GM20000 (cell line): ENCODE measurements at regions not wholly inside any gene's neighbourhood (a gene's known extent, or its start where the extent isn't known, plus 50 kb on each side); places are given as distances from the start of the nearest gene placed in this dataset.
"Not testable (repeated sequence)": the region's sequence is repeated elsewhere in the genome, so short reads cannot be mapped to it uniquely, and the experiment has no call there.

Experiments
- DNase-seq: peaks from one replicate; pipeline ENCODE4 v3.0.0; 2012; ENCODE audit warnings: low spot score
- TF ChIP-seq, protein P1 (sequence below): IDR thresholded peaks from 2 replicates; pipeline ENCODE4 v1.5.1; 2012; ENCODE audit warnings: mild to moderate bottlenecking, control low read depth; ENCODE audit errors: extremely low read depth, missing control alignments

DNA sequence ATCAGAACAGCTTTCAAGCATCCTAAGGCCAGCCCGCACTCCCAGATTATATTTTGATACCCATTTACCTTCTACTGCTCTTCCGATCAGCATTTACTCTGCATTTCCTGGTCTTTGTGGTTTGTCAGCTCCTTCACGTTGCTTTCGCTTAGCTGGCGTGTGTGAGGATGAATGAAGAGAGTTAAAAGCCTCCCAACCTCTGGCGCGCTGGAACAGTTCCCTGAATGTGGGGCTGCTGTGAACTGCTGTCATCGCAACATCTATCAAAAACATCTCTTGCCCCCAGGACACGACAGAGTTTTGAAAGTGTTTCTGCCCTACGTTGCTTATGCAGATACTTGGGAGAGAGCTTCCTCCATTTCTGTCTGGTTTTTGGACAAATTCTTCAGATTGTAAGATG is 129.2 kb downstream of the KCNA5 start:
- TF ChIP-seq, protein P1, sequence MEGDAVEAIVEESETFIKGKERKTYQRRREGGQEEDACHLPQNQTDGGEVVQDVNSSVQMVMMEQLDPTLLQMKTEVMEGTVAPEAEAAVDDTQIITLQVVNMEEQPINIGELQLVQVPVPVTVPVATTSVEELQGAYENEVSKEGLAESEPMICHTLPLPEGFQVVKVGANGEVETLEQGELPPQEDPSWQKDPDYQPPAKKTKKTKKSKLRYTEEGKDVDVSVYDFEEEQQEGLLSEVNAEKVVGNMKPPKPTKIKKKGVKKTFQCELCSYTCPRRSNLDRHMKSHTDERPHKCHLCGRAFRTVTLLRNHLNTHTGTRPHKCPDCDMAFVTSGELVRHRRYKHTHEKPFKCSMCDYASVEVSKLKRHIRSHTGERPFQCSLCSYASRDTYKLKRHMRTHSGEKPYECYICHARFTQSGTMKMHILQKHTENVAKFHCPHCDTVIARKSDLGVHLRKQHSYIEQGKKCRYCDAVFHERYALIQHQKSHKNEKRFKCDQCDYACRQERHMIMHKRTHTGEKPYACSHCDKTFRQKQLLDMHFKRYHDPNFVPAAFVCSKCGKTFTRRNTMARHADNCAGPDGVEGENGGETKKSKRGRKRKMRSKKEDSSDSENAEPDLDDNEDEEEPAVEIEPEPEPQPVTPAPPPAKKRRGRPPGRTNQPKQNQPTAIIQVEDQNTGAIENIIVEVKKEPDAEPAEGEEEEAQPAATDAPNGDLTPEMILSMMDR = no peak
- no peak for DNase-seq

DNA sequence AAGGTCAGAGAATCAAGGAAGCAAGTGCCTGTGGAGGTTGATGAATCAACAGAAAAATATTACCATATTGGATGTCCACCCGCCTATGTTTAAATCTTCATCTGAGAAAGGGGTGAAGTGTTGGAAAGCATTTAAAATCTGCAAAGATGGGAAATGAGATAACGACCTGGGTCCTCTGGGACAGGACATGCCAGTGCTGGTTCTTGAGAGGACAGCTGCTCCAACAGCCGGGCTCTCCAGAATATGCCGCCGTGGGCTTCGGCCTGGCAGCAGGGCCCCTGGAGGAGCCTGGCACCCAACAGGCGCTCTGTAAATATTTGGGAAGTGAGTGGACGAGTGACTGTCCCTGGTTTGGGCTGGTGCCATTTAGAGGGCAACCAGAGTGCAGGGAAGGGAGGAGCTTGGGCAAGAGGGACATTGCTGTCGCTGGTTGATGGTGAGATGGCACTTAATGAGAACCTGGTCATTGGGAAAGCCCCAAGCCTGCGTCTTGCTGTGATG is 129.9 kb downstream of the KCNA5 start:
- no peak for DNase-seq

DNA sequence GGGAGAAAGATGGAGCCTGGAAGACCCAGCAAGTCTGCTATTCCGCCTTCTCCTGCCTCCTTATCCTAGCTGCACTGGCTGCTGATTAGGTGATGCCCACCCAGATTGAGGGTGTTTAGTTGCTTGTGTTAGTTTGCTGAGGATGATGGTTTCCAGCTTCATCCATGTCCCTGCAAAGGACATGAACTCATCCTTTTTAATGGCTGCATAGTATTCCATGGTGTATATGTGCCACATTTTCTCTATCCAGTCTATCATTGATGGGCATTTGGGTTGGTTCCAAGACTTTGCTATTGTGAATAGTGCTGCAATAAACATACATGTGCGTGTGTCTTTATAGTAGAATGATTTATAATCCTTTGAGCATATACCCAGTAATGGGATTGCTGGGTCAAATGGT is 131.7 kb downstream of the KCNA5 start:
- not testable (repeated sequence) for DNase-seq

More for the DNA sequence above, 129.9 kb downstream of the KCNA5 start:
- TF ChIP-seq, protein P1 = no peak

DNA sequence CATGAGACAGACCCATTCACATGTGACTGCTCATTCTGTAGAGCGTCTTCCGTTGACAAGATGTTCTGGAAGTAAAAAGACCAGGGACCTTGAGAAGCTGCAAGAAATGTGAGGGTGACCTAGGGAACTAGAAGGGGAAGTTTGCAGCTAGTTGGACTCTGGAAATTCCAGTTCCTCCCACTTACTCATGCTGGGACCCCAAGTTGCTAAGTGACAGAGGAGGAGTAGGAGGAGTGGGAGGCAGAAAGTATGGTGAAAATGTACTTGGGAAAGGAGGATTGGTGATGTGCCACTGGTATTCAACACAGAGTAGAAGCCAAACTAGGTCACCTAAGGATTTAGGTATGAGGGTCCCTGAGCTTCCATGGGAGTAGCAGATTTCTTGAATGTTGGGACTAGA is 132.4 kb downstream of the KCNA5 start:
- TF ChIP-seq, protein P1 = no peak
- DNase-seq = no peak

DNA sequence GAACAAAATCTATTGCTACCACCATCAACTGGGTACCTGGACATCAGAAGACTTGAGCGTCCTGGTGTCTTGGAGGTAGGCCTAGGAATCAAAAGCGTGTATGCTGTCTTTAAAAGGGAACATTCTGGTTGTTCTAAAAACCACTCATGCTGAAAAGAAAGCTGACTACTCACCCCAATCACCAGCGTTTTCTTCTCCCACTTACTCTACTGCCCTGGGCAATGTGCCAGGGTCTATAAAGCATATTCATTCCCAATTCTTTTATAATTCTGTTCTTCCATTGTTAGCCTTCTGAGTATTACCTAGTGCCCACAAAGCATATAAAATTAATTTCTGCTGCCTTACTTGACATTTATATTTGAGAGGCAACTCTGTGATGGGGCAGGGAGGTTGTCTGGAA is 133.4 kb downstream of the KCNA5 start:
- DNase-seq = no peak
- TF ChIP-seq, protein P1 = no peak

DNA sequence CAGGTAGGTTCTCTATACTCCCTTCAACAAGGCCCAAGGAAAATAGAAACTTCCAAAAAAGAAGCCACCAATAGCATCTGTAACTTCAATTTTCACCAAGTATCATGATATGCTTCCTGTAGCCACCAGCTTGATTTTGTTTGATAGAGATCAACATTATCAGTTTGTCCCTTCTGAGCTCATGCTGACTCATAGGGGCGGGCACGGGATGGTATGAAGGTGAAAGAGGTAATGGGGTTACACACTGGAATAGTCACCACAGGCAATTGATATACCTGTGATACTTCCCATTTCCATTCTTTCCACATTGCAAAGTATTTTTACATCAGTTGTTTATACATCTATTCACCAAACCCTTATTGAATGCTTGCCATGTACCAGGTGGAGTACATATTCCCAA is 134.1 kb downstream of the KCNA5 start:
- DNase-seq = no peak
- TF ChIP-seq, protein P1 = no peak

DNA sequence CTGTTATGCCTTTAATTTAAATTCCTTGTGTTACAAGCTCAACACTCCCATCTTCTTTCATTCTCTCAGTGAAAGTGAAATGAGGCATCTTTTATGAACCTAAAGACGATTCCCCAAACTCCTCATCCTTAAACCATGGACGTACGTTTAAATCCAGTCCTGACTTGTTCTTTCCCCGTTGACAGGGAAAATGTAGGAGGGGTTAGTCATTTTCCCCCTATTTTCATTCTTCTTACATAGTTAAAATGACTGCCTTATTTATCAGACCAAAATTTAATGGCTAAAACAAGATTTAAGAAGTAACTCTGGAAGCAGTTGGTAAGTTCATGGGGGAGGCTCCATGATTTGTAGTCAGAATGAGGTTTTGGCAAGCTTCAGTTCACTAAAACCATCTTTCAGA is 134.9 kb downstream of the KCNA5 start:
- no peak for DNase-seq
- TF ChIP-seq, protein P1 = no peak

DNA sequence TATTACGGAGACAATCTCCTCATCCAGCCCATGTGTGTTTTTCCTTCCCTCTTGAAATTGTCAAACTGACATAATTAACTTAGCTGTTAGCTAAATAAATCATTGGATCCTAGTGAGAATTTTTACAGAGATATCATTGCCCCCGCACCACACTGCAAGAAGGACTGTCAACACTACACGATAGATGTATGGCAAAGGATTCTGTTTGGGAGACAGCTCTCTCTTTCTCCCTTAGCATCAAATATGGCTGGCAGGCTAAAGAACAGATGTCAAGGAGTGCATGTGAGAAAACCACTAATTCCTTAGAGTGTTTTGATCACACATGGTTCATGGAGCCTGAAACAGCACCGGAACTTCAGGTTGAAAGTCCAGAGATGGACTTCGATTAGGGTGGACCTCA is 136.8 kb downstream of the KCNA5 start:
- TF ChIP-seq, protein P1 = no peak
- DNase-seq = no peak
